ENCODE measurements at regions not wholly inside any gene's neighbourhood (a gene's known extent, or its start where the extent isn't known, plus 50 kb on each side); places are given as distances from the start of the nearest gene placed in this dataset.
"Not testable (repeated sequence)": the region's sequence is repeated elsewhere in the genome, so short reads cannot be mapped to it uniquely, and the experiment has no call there.

GRCh38 chrX:113510586-113510985 lies 670.0 kb upstream of the AMOT start:
- DNase-seq (ENCODE audit: low spot score), result no peak

- DNase-seq (ENCODE audit: low spot score), result no peak
These were observed 652.3 kb upstream of the AMOT start for GRCh38 chrX:113492895-113493294.

DNA sequence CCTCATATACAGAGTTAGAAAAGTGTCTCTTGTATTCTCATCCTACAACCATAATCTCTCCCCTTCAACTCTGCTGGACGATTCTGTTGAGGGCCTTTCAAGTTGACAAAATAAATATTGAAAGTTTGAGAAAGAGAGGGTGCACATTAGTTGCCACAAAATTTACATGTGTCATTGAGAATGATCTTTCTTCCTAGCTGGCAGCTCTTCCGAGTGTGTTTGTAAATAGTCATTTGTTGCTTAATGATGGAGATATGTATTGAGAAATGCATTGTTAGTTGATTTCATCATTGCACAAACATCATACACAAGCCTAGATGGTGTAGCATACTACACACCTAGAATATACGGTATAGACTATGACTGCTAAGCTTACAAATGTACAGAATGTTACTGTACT lies 632.8 kb upstream of the AMOT start:
- DNase-seq (ENCODE audit: low spot score), result no peak

DNA sequence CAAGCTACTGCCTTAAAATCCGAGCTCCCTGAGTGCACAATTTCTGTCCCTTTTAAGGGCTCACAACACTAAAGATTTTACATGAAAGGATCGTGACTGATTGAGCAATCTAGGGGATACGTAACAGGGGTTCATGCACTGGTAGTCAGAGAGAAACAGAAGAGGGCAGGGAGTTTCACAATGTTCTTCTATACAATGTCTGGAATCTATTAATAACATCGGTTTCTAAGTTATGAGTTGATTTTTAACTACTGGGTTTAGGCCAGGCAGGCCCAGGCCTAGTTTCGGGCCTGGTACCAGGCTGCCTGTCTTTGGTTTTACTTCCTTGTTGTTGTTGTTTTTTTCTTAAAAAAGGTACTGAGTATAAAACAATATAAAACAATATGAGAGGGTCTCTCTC lies 632.4 kb upstream of the AMOT start:
- not testable (repeated sequence) for DNase-seq (ENCODE audit: low spot score)

- DNase-seq (ENCODE audit: low spot score), result no peak
These were observed 629.5 kb upstream of the AMOT start for GRCh38 chrX:113470166-113470565.

DNA sequence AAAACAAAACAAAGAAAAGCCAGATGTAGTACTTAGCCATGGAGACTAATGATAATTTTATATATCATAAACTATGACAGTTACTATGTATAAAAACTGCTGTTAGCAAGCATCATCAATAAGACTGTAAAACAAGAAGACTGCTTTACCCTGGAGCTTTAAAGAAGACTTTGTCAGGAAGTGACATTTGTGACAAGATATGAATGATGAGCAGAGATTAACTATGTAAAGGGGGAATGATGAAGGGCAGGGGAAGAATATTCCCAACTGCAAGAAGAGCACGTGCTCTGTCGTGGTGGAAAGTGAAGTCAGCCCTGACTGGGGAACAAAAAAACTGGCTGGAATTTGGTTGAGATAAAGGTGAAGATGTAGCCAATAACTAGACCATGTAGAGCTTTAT lies 617.1 kb upstream of the AMOT start:
- DNase-seq (ENCODE audit: low spot score), result no peak

DNA sequence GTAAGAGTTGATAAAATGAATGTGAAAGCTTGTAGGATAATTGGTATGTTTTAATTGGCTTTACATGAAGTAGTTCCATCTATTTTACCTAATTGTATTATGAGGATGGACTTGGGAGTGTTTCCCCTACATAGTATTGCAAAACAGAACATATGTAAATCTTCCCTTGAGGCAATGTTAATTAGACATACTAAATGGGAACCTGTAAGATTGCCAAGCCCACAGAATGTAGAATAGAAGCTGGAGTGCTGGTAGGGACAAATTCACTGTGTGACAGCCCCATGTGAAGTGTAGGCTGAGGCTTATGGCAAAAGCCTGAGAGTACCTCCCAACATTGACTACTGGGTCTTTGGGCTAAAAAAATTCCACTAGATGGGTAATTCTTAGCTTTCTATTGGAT lies 615.0 kb upstream of the AMOT start:
- no peak for DNase-seq (ENCODE audit: low spot score)

- no peak for DNase-seq (ENCODE audit: low spot score)
These were observed 588.4 kb upstream of the AMOT start for GRCh38 chrX:113429011-113429410.

DNA sequence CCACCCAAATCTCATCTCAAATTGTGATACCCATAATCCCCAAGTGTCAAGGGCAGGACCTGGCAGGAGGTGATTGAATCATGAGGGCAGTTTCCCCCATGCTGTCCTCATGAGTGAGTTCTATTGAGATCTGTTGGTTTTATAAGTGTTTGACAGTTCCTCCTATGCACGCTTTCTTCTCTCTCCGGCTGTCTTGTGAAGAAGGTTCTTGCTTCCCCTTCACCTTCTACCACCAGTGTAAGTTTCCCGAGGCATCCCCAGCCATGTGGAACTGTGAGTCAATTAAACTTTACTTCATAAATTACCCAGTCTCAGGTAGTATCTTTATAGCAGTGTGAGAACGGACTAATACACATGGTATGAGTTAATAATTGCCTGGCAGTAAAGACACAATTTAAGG lies 581.7 kb upstream of the AMOT start:
- no peak for DNase-seq (ENCODE audit: low spot score)

DNA sequence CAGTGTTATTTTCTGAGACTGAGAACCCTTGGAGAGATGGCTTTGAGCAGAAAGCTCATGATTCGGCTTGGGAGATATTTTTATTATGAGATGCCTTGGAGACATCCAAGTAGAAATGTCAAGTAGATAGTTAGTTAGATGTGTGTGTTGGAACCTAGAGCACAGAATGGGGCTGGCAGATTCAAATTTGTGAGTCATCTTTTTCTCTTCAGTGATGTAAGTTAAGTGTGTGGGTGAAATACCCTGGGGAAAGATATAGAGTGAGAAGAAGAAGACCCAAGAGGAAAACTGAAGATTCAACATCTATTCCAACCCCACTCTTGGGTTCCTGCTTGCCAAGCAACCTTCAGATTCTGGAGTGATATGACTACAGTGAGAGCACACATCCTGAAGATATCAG lies 580.8 kb upstream of the AMOT start:
- no peak for DNase-seq (ENCODE audit: low spot score)

GRCh38 chrX:113412106-113412505 lies 571.5 kb upstream of the AMOT start:
- DNase-seq (ENCODE audit: low spot score), result no peak

GRCh38 chrX:113408843-113409242 lies 568.2 kb upstream of the AMOT start:
- DNase-seq (ENCODE audit: low spot score), result no peak

GRCh38 chrX:113400193-113400704 lies 559.6 kb upstream of the AMOT start:
- DNase-seq (ENCODE audit: low spot score), result no peak

DNA sequence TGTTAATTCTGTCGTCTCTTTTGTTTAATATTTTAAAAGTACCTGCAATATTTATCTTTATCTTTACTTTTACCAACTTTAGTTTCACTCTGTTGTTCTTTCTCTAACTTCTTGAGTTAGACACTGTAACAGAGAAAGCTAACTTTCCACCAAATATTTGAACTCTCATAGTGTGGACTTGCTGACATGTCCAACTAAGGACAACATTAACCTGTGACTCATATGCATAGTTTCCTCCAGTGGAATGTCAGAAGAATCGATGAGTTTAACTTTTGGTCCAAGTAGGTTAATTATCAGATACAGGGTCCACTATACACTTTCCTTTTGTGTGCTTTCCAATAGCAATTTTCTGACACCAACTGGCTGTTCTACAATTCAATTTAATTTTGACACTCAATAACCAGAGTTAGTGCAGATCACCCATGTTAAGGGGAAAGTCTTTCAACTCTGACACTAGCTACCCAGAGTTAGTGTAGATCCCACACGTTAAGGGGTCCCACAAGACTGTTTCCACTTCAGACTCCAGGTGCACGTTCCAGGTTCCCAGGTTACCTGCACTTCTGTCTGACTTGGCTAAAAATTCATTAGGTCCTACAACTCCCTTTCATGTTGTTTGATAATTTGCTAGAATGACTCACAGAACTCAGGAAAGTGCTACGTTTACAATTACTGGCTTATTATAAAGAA lies 559.0 kb upstream of the AMOT start:
- no peak for DNase-seq (ENCODE audit: low spot score)

GRCh38 chrX:113392355-113392754 lies 551.7 kb upstream of the AMOT start:
- DNase-seq (ENCODE audit: low spot score), result no peak

DNA sequence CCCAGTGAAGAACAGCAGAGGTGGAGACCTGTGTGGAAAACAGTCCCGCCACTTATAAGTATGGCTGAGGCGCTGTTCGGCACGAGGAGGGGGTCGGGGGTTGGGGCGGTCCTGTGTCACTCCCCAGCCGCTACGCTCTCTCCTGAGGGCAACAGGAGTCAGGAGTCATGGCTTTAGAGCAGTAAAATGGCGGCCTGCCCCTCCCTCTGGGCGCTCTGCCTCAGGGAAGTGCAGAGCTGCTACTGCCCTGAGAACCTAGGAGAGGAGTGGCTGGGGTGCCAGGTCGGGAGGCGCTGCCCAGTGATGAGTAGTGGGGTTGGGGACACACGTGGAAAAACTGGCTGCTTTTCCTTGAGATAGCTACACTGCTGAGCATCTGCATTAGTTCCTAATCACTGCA lies 551.2 kb upstream of the AMOT start:
- DNase-seq (ENCODE audit: low spot score), result no peak

DNA sequence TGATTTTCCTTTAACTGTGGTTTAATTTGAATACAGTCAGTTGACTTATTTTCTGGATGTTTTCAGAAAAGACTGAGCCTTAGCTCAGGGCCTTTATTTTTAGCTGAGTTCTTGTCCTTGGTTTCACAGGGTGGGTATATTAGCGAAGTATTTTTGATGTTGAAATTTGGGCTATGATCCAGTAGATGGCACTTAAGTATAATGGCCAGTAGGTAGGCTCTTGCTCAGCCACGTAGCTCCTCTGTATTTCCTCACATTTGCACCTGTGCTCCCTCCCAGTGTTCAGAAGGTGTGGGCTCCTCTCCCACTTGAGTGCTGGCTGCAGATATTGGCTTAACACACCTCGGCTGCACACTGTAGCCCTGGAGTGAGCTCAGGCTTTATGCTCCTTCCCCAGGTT lies 549.9 kb upstream of the AMOT start:
- DNase-seq (ENCODE audit: low spot score), result no peak

- no peak for DNase-seq (ENCODE audit: low spot score)
These were observed 549.2 kb upstream of the AMOT start for GRCh38 chrX:113389846-113390245.

DNA sequence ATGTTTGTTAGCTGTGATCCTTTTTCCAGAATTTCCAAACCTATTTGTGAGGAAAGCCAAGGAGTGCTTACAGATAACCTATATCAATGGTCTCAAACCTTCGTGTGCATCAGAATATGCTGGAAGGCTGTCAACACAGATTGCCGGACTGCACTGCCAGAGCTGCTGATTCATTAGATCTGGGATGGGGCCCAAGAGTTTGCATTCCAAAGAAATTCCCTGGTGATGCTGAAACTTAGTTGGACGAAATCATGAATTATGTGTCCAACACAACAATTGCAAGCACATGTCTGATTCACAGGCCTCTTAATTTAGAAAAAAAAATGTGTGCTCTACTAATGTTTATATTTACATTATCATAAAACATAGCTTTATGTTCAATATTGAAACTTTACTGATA lies 544.0 kb upstream of the AMOT start:
- DNase-seq (ENCODE audit: low spot score), result no peak

GRCh38 chrX:113373421-113373820 lies 532.8 kb upstream of the AMOT start:
- DNase-seq (ENCODE audit: low spot score), result not testable (repeated sequence)

- no peak for DNase-seq (ENCODE audit: low spot score)
These were observed 529.4 kb upstream of the AMOT start for GRCh38 chrX:113370006-113370405.

DNA sequence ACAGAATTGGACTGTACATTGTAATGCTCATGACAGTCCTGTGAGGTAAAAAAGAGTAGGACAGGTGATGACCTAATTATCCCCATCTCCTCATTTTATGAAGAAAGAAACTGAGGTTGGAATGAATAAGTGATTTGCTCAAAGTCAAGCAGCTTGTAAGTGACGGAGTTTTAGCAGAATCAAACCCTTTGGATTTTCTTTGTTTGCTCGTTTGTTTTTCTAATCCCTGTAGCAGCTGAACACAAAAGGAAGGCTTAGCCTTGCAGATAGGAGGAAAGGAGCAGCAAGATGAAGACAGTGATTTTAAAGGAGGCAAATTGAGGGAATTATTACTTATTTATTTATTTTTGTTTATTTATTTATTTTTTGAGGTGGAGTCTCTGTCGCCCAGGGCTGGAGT lies 528.4 kb upstream of the AMOT start:
- DNase-seq (ENCODE audit: low spot score), result no peak

GRCh38 chrX:113353134-113353533 lies 512.5 kb upstream of the AMOT start:
- no peak for DNase-seq (ENCODE audit: low spot score)

DNA sequence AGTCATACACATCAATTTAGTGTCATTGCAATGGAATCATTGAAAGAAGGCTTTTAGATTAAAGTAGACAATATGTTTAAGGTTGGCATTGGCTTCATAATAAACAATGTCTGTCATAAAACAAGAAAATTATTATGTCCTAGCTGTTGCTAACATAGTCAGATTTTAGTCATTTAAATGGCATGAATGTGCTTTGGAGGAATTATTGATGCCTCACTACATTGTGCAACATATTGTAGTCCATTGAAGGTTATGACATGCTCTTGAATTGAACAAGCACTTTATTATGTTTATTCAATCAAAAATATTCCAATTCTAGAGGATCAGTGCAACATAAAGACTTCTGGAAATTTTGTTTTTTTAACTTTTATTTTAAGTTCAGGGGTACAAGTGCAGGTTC lies 489.8 kb upstream of the AMOT start:
- no peak for DNase-seq (ENCODE audit: low spot score)
